IMR-90 (cell line): ENCODE measurements at regions not wholly inside any gene's neighbourhood (a gene's known extent, or its start where the extent isn't known, plus 50 kb on each side); places are given as distances from the start of the nearest gene placed in this dataset.
A peak's percentile ranks its signal among the peaks of the same experiment; 100 is the strongest.

Experiments used
- ATAC-seq: fragments of 200-7000 bp; cut with Tn5 transposase; 2 replicates; pipeline ENCODE4 v1.9.1; 2020; ENCODE audit warnings: low read depth, mild to moderate bottlenecking, moderate library complexity
- BruUV-seq: library from RNA; stranded (reverse); fragments of 400-500 nt; replicated peaks from 2 replicates; lab custom pipeline; 2021; lab: Mats Ljungman, UMichigan
- CTCF ChIA-PET: fragments of 300-600 bp; formaldehyde crosslinking; extraction: SDS; loops from one replicate; lab custom pipeline; 2021; ENCODE audit warnings: antibody characterized with exemption; lab: Yijun Ruan, JAX
- POLR2A ChIA-PET: fragments of 300-600 bp; sonication (Branson Sonifier 250); formaldehyde crosslinking; loops from one replicate; lab custom pipeline; 2022; ENCODE audit warnings: antibody characterized with exemption; ENCODE audit not compliant: unreplicated experiment; lab: Charles Lee
- DNase-seq: peaks from one replicate; pipeline ENCODE4 v3.0.0; 2013
- H2AFZ ChIP-seq: replicated peaks from 2 replicates; pipeline ENCODE3; 2013; ENCODE audit warnings: low read length, mild to moderate bottlenecking; ENCODE audit not compliant: poor library complexity
- H2AK5ac ChIP-seq: 2 replicates; pipeline ENCODE4 v1.6.1; 2013; ENCODE audit warnings: low read depth, low read length, inconsistent platforms
- H2AK9ac ChIP-seq: replicated peaks from 2 replicates; pipeline ENCODE3; 2013; ENCODE audit warnings: mild to moderate bottlenecking, low read depth, low read length, moderate library complexity; ENCODE audit not compliant: poor library complexity
- H2BK120ac ChIP-seq: 2 replicates; pipeline ENCODE4 v1.6.1; 2013; ENCODE audit warnings: low read depth, low read length, inconsistent platforms
- H2BK15ac ChIP-seq: 3 replicates; pipeline ENCODE4 v1.6.1; 2013; ENCODE audit warnings: low read depth, low read length, inconsistent platforms
- H2BK20ac ChIP-seq: 2 replicates; pipeline ENCODE4 v1.6.1; 2013; ENCODE audit warnings: low read depth, mild to moderate bottlenecking, inconsistent platforms, low read length, moderate library complexity
- H2BK5ac ChIP-seq: 2 replicates; pipeline ENCODE4 v1.6.1; 2013; ENCODE audit warnings: mild to moderate bottlenecking, low read depth, low read length, inconsistent platforms; ENCODE audit not compliant: poor library complexity, severe bottlenecking
- H3K14ac ChIP-seq: replicated peaks from 2 replicates; pipeline ENCODE4 v1.6.1; 2013; ENCODE audit warnings: low read depth, low read length, inconsistent platforms
- H3K18ac ChIP-seq: 2 replicates; pipeline ENCODE4 v1.6.1; 2013; ENCODE audit warnings: low read depth, low read length, control low read depth
- H3K23ac ChIP-seq: 2 replicates; pipeline ENCODE4 v1.6.1; 2013; ENCODE audit warnings: low read depth, low read length, inconsistent platforms
- H3K27ac ChIP-seq: 2 replicates; pipeline ENCODE4 v1.5.1; 2013; ENCODE audit warnings: mild to moderate bottlenecking, control low read depth, low read length; ENCODE audit not compliant: insufficient read depth
- H3K27me3 ChIP-seq: 2 replicates; pipeline ENCODE4 v1.6.1; 2013; ENCODE audit warnings: low read length; ENCODE audit not compliant: control insufficient read depth, insufficient read depth
- H3K36me3 ChIP-seq: 2 replicates; pipeline ENCODE4 v1.6.1; 2013; ENCODE audit warnings: low read length, mixed read lengths; ENCODE audit not compliant: control insufficient read depth, insufficient read depth
- H3K4ac ChIP-seq: 2 replicates; pipeline ENCODE4 v1.6.1; 2013; ENCODE audit warnings: low read depth, low read length, inconsistent platforms
- H3K4me1 ChIP-seq: 2 replicates; pipeline ENCODE4 v1.6.1; 2013; ENCODE audit warnings: low read length, mixed read lengths; ENCODE audit not compliant: control insufficient read depth, insufficient read depth
- H3K4me2 ChIP-seq: 2 replicates; pipeline ENCODE4 v1.6.1; 2013; ENCODE audit warnings: low read depth, mild to moderate bottlenecking, control low read depth, low read length, moderate library complexity
- H3K4me3 ChIP-seq: 2 replicates; pipeline ENCODE4 v1.5.1; 2013; ENCODE audit warnings: low read depth, mild to moderate bottlenecking, control low read depth, low read length, moderate library complexity; ENCODE audit not compliant: insufficient read depth
- H3K56ac ChIP-seq: 2 replicates; pipeline ENCODE4 v1.6.1; 2013; ENCODE audit warnings: low read length, inconsistent platforms; ENCODE audit not compliant: insufficient read depth; ENCODE audit errors: extremely low read depth
- H3K79me1 ChIP-seq, 2 experiments: 2 replicates each; pipeline ENCODE4 v1.6.1; 2013; ENCODE audit warnings: low read length in 2 of 2, inconsistent platforms in 1 of 2, low read depth in 1 of 2
- H3K9ac ChIP-seq: 2 replicates; pipeline ENCODE4 v1.6.1; 2013; ENCODE audit warnings: low read depth, low read length, control low read depth
- H3K9me1 ChIP-seq: 2 replicates; pipeline ENCODE4 v1.6.1; 2013; ENCODE audit warnings: low read length, inconsistent platforms; ENCODE audit not compliant: insufficient read depth
- H3K9me3 ChIP-seq: 2 replicates; pipeline ENCODE4 v1.6.1; 2013; ENCODE audit warnings: low read length; ENCODE audit not compliant: control insufficient read depth, insufficient read depth
- H4K20me1 ChIP-seq: 2 replicates; pipeline ENCODE4 v1.6.1; 2013; ENCODE audit warnings: low read length, inconsistent platforms; ENCODE audit not compliant: insufficient read depth
- H4K5ac ChIP-seq: 2 replicates; pipeline ENCODE4 v1.6.1; 2013; ENCODE audit warnings: mild to moderate bottlenecking, low read depth, low read length, control low read depth
- H4K8ac ChIP-seq, 2 experiments: 2 replicates each; pipeline ENCODE4 v1.6.1; 2013; ENCODE audit warnings: low read depth in 2 of 2, low read length in 2 of 2, control low read depth in 1 of 2, inconsistent platforms in 1 of 2
- H4K91ac ChIP-seq: 2 replicates; pipeline ENCODE4 v1.6.1; 2013; ENCODE audit warnings: low read depth, low read length, inconsistent platforms; ENCODE audit not compliant: insufficient read depth
- BHLHE40 ChIP-seq: fragments of 150-350 bp; IDR thresholded peaks from 2 replicates; pipeline ENCODE4 v1.6.1; 2016; ENCODE audit warnings: mild to moderate bottlenecking, low read depth, low read length
- CEBPB ChIP-seq: IDR thresholded peaks from 2 replicates; pipeline ENCODE4 v1.6.1; 2012; ENCODE audit warnings: low read depth, low read length, improper control_type of control experiment
- CHD1 ChIP-seq: IDR thresholded peaks from 2 replicates; pipeline ENCODE4 v1.6.1; 2012; ENCODE audit warnings: low read depth, low read length, improper control_type of control experiment
- CTCF ChIP-seq: conservative IDR thresholded peaks from 2 replicates; pipeline ENCODE4 v1.5.1; 2012; ENCODE audit warnings: mild to moderate bottlenecking, low read depth, low read length, improper control_type of control experiment
- FOS ChIP-seq: fragments of 150-350 bp; IDR thresholded peaks from 2 replicates; pipeline ENCODE4 v1.6.1; 2016; ENCODE audit warnings: low read depth, low read length
- MAFK ChIP-seq: IDR thresholded peaks from 2 replicates; pipeline ENCODE4 v1.6.1; 2012; ENCODE audit warnings: low read depth, low read length, improper control_type of control experiment
- MAZ ChIP-seq: IDR thresholded peaks from 2 replicates; pipeline ENCODE4 v1.6.1; 2012; ENCODE audit warnings: low read depth, mild to moderate bottlenecking, low read length, improper control_type of control experiment, moderate library complexity, borderline replicate concordance
- MXI1 ChIP-seq: IDR thresholded peaks from 2 replicates; pipeline ENCODE4 v1.6.1; 2012; ENCODE audit warnings: low read depth, mild to moderate bottlenecking, low read length, moderate library complexity, borderline replicate concordance
- NFE2L2 ChIP-seq: fragments of 150-350 bp; IDR thresholded peaks from 2 replicates; pipeline ENCODE4 v1.6.1; 2016; ENCODE audit warnings: low read depth, mild to moderate bottlenecking, low read length
- POLR2A ChIP-seq: IDR thresholded peaks from 2 replicates; pipeline ENCODE4 v1.6.1; 2012; ENCODE audit warnings: mild to moderate bottlenecking, low read depth, low read length
- RAD21 ChIP-seq: IDR thresholded peaks from 2 replicates; pipeline ENCODE4 v1.6.1; 2012; ENCODE audit warnings: low read length, improper control_type of control experiment
- RCOR1 ChIP-seq: IDR thresholded peaks from 2 replicates; pipeline ENCODE4 v1.6.1; 2012; ENCODE audit warnings: mild to moderate bottlenecking, low read length, improper control_type of control experiment; ENCODE audit not compliant: insufficient replicate concordance
- RFX5 ChIP-seq: IDR thresholded peaks from 2 replicates; pipeline ENCODE4 v1.8.0; 2012; ENCODE audit warnings: low read depth, mild to moderate bottlenecking, low read length, moderate library complexity
- SMC3 ChIP-seq: fragments of 150-350 bp; IDR thresholded peaks from 2 replicates; pipeline ENCODE4 v1.6.1; 2016; ENCODE audit warnings: low read depth, mild to moderate bottlenecking, antibody characterized with exemption, low read length, moderate library complexity
- USF2 ChIP-seq: fragments of 150-350 bp; IDR thresholded peaks from 2 replicates; pipeline ENCODE4 v1.6.1; 2017; ENCODE audit warnings: mild to moderate bottlenecking, antibody characterized with exemption, low read length, low read depth
- WGBS, 2 experiments: methylation state at CpG; one replicate each; pipeline versions ENCODE4 v1.1.5 to v1.1.7; 2013; ENCODE audit warnings: missing lambda C conversion rate in 2 of 2; ENCODE audit not compliant: insufficient read length in 1 of 2; ENCODE audit errors: extremely low coverage in 2 of 2; 5-methylcytosine and 5-hydroxymethylcytosine counted together
- dilution Hi-C: fragments of 300-500 bp; cut with HindIII; formaldehyde crosslinking; loops from one replicate; pipeline ENCODE4 v1.14.3; 2018; ENCODE audit warnings: low sequenced_read_pairs; ENCODE audit not compliant: unreplicated experiment
- in situ Hi-C: fragments of 300-500 bp; cut with MboI; formaldehyde crosslinking; loops from 3 replicates; pipeline ENCODE4 v1.14.3; 2019; ENCODE audit warnings: low sequenced_read_pairs, inconsistent platforms, mixed read lengths
- intact Hi-C: fragments of 100-400 bp; cut with micrococcal nuclease; formaldehyde crosslinking; loops from 2 replicates; pipeline ENCODE4 v1.10.0; 2022
- TF ChIP-seq, protein P1 (sequence below): fragments of 150-350 bp; IDR thresholded peaks from 2 replicates; pipeline ENCODE4 v1.6.1; 2016; ENCODE audit warnings: low read depth, mild to moderate bottlenecking, low read length, moderate library complexity, borderline replicate concordance

- Histone ChIP-seq H3K27ac (no peak overlapping the region), H3K9me3 (no peaks in the 10 kb centered on the region), H3K4me1 (peaks cover 20% of the 10 kb centered on the region), H4K91ac (0 out of 2 replicates have a peak overlapping the region, but pooled peaks have one; percentile 1), H3K9me1 (peaks cover 16% of the 10 kb centered on the region), H3K27me3 (no peaks in the 10 kb centered on the region), H4K20me1 (no peaks in the 10 kb centered on the region), H3K18ac (peak overlapping the region; percentile 85; the same call in 1 of the 2 replicates), H3K56ac (no peak overlapping the region), H3K9ac (no peak overlapping the region), H3K79me1 (peaks cover 0 to 9% of the 10 kb centered on the region in 2 experiments; a peak in 1 of 4 replicates), H2BK5ac (peak overlapping the region; percentile 74), H2AFZ (peak overlapping the region; percentile 56), H3K36me3 (no peaks in the 10 kb centered on the region), H2BK15ac (peak overlapping the region; percentile 76; the same call in 1 of the 3 replicates), H4K5ac (no peak overlapping the region; the same call in 1 of the 2 replicates), H3K4me3 (no peak overlapping the region), H2AK5ac (no peak overlapping the region), H2BK120ac (peak overlapping the region; percentile 67; the same call in 1 of the 2 replicates), H3K4ac (peak overlapping the region; percentile 65; the same call in 1 of the 2 replicates), H2AK9ac (no peak overlapping the region), H4K8ac (peak overlapping the region in 1 of 2 experiments; percentile 71; a peak in 1 of 4 replicates), H3K23ac (no peak overlapping the region), H2BK20ac (peak overlapping the region; percentile 59; the same call in 1 of the 2 replicates), H3K4me2 (peak overlapping the region; percentile 41; the same call in 1 of the 2 replicates), H3K14ac (peak overlapping the region; percentile 38; the same call in 1 of the 2 replicates)
- WGBS, 2 experiments = no CpG with 5 or more reads among the region's 6 CpGs
- intact Hi-C loops = no loop called here
- CTCF ChIA-PET = no interaction called here
- in situ Hi-C loops = no loop called here
- dilution Hi-C loops = no loop called here
- peak; percentile 19; the same call in 1 of the 2 replicates for TF ChIP-seq POLR2A
- TF ChIP-seq RCOR1 = no peak
- TF ChIP-seq RFX5 = peak; percentile 70; the same call in 1 of the 2 replicates
- peak; percentile 64; the same call in 1 of the 2 replicates for TF ChIP-seq FOS
- no peak for TF ChIP-seq CTCF
- TF ChIP-seq USF2 = no peak
- peak; percentile 62; the same call in 1 of the 2 replicates for TF ChIP-seq MAZ
- peak; percentile 45; the same call in 1 of the 2 replicates for TF ChIP-seq CEBPB
- no peak for TF ChIP-seq RAD21
- TF ChIP-seq CHD1 = no peak
- no peak; the same call in 1 of the 2 replicates for TF ChIP-seq MAFK
- TF ChIP-seq BHLHE40 = no peak
- TF ChIP-seq NFE2L2 = no peak
- TF ChIP-seq MXI1 = no peak
- TF ChIP-seq SMC3 = no peak
- TF ChIP-seq, protein P1, sequence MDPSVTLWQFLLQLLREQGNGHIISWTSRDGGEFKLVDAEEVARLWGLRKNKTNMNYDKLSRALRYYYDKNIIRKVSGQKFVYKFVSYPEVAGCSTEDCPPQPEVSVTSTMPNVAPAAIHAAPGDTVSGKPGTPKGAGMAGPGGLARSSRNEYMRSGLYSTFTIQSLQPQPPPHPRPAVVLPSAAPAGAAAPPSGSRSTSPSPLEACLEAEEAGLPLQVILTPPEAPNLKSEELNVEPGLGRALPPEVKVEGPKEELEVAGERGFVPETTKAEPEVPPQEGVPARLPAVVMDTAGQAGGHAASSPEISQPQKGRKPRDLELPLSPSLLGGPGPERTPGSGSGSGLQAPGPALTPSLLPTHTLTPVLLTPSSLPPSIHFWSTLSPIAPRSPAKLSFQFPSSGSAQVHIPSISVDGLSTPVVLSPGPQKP = no peak
- ATAC-seq (peak; percentile 67), DNase-seq (peak; percentile 95)
- BruUV-seq = no TSS peak
- POLR2A ChIA-PET = no interaction called here
Measured at GRCh38 chr2:67565761-67566160, 168.6 kb downstream of the ETAA1 start.
